Brain microvascular endothelial cell (primary cell): ENCODE measurements at regions not wholly inside any gene's neighbourhood (a gene's known extent, or its start where the extent isn't known, plus 50 kb on each side); places are given as distances from the start of the nearest gene placed in this dataset.

Experiments used
- DNase-seq: peaks from one replicate; pipeline ENCODE4 v3.0.0-alpha.2; 2020
- H3K27ac ChIP-seq: fragments of 250-450 bp; sonication (Bioruptor Pico); 2 replicates; pipeline ENCODE4 v1.5.1; 2020; ENCODE audit warnings: mild to moderate bottlenecking, moderate library complexity
- H3K27me3 ChIP-seq: fragments of 250-450 bp; sonication (Bioruptor Pico); replicated peaks from 2 replicates; pipeline ENCODE4 v1.5.1; 2020; ENCODE audit warnings: mild to moderate bottlenecking
- H3K36me3 ChIP-seq: fragments of 250-450 bp; sonication (Bioruptor Pico); replicated peaks from 2 replicates; pipeline ENCODE4 v1.5.1; 2020; ENCODE audit warnings: mild to moderate bottlenecking
- H3K4me3 ChIP-seq: 2 replicates; pipeline ENCODE4 v1.5.1; 2011; ENCODE audit warnings: low read depth, mild to moderate bottlenecking, control low read depth, low read length, moderate library complexity
- in situ Hi-C: cut with HindIII; loops from 2 replicates; pipeline ENCODE4 v1.10.0; 2017; ENCODE audit warnings: low sequenced_read_pairs, low pct_ligation_motif_present
- TF ChIP-seq, protein P1 (sequence below): IDR thresholded peaks from 2 replicates; pipeline ENCODE4 v1.5.1; 2011; ENCODE audit warnings: low read depth, mild to moderate bottlenecking, moderate library complexity, low read length, control low read depth, inconsistent platforms; ENCODE audit errors: missing control alignments

DNA sequence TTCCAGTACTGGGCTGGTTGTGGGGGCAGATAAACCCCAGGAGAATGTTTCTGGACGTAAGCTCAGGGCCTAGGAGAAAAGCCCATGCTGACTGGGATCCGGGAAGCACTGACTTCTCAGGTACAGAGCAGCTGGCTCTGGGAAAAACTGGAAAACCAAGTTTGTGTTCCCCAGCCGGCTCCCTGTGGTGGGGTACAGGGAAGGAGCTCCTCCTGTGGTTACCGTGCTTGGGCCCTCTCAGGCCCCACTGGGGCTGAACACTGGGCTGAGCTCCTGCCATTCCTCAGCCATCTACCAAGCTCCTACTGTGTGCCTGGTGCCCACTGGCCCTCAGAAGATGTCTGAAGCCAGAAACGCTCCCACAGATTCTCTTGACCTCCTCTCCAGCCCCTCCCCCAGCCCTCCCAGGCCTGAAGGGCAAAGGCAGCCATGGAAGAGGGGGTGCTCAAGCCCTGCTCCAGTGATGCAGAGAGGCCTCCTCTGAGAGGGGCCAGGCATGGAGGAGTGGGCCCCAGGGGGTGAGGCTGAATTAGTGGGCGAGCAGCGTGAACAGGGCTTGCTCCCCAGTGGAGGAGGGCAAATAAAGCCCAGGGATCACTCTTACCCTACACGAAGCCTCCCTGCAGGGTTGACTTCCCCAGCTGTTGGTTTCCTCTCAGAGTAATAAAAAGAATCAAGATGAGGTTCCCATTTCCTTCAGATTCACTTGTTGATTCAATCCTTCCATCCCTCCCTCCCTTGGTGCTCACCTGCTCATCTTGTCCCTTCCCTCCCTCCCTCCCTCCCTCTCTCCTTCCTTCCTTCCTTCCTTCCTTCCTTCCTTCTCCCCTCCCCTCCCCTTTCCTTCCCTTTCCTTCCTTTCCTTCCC, 100.0 kb downstream of the VEGFA start:
- H3K27me3 ChIP-seq, result peaks cover 4% of the 10 kb centered on the region
- TF ChIP-seq, protein P1, sequence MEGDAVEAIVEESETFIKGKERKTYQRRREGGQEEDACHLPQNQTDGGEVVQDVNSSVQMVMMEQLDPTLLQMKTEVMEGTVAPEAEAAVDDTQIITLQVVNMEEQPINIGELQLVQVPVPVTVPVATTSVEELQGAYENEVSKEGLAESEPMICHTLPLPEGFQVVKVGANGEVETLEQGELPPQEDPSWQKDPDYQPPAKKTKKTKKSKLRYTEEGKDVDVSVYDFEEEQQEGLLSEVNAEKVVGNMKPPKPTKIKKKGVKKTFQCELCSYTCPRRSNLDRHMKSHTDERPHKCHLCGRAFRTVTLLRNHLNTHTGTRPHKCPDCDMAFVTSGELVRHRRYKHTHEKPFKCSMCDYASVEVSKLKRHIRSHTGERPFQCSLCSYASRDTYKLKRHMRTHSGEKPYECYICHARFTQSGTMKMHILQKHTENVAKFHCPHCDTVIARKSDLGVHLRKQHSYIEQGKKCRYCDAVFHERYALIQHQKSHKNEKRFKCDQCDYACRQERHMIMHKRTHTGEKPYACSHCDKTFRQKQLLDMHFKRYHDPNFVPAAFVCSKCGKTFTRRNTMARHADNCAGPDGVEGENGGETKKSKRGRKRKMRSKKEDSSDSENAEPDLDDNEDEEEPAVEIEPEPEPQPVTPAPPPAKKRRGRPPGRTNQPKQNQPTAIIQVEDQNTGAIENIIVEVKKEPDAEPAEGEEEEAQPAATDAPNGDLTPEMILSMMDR, result no peak
- no peak overlapping the region for H3K4me3 ChIP-seq
- H3K36me3 ChIP-seq, result no peaks in the 10 kb centered on the region
- DNase-seq, result no peak
- H3K27ac ChIP-seq, result no peak overlapping the region
- in situ Hi-C loops, result no loop called here

GRCh38 chr6:43869079-43869710, 99.2 kb downstream of the VEGFA start:
- Histone ChIP-seq H3K27me3 (peaks cover 4% of the 10 kb centered on the region), H3K27ac (no peak overlapping the region), H3K4me3 (no peak overlapping the region), H3K36me3 (no peaks in the 10 kb centered on the region)
- in situ Hi-C loops, result no loop called here
- TF ChIP-seq, protein P1, result no peak
- DNase-seq, result no peak

GRCh38 chr6:43868467-43868866, 98.5 kb downstream of the VEGFA start:
- in situ Hi-C loops, result no loop called here
- Histone ChIP-seq H3K36me3 (no peaks in the 10 kb centered on the region), H3K27ac (no peak overlapping the region), H3K4me3 (no peak overlapping the region), H3K27me3 (peaks cover 5% of the 10 kb centered on the region)
- TF ChIP-seq, protein P1, result no peak
- no peak for DNase-seq

- DNase-seq, result no peak
- Histone ChIP-seq H3K36me3 (no peaks in the 10 kb centered on the region), H3K4me3 (no peak overlapping the region), H3K27ac (no peak overlapping the region), H3K27me3 (peaks cover 10% of the 10 kb centered on the region)
- TF ChIP-seq, protein P1, result no peak
- in situ Hi-C loops, result no loop called here
These were observed 98.0 kb downstream of the VEGFA start for GRCh38 chr6:43867996-43868395.

DNA sequence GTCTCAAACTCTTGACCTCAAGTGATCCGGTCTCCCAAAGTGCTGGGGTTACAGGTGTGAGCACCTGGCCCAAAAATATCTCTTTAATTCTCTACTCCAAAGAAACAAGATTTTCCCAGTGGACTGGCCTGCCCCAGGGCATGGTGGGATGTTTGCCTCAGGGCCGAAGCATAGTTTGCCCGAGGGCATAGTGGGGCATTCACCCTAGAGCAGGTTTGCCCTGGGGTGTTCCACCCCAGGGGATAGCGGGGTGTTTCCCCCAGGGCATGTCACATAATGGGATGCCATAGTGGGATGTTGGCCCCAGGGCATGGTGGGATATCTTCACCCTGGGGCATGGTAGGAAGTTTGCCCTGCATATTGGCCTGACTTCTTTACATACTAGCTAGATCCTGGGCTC, 97.2 kb downstream of the VEGFA start:
- peaks cover 13% of the 10 kb centered on the region for H3K27me3 ChIP-seq
- no peak overlapping the region for H3K4me3 ChIP-seq
- H3K27ac ChIP-seq, result no peak overlapping the region
- in situ Hi-C loops, result no loop called here
- no peak for DNase-seq
- TF ChIP-seq, protein P1, result no peak
- no peaks in the 10 kb centered on the region for H3K36me3 ChIP-seq
